ENCODE measurements at regions not wholly inside any gene's neighbourhood (a gene's known extent, or its start where the extent isn't known, plus 50 kb on each side); places are given as distances from the start of the nearest gene placed in this dataset.

DNA sequence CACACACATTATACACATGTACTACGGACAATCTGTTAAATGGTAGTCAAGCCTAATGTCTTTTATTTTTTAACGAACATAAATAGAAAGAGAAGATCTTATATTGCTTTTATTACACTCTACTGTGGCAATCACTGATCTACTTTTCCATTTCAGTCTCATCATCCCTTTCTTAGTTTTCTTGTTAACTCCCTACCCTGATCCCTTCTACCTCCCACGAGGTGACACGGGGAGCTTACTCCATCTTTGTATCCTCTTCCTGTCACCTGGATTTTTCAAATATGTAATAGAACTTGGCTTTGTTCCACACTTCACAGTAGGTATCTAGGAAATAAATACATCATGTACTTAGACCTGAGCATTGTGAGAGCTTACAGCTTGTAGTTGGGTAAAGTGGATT is 211.0 kb downstream of the PIK3R1 start:
- no CpG with 5 or more reads among the region's 4 CpGs for WGBS (ENCODE audit: insufficient coverage)
- Histone ChIP-seq H4K20me1 (ENCODE audit: control insufficient read depth, insufficient read depth, low read length, poor library complexity, severe bottlenecking) (no peaks in the 10 kb centered on the region), H3K4me1 (ENCODE audit: control insufficient read depth in 2 of 2, insufficient read depth in 2 of 2, low read length in 2 of 2) (no peaks in the 10 kb centered on the region), H3K27ac (ENCODE audit: low read length in 2 of 2) (no peak overlapping the region), H3K79me2 (ENCODE audit: control insufficient read depth, insufficient read depth, low read length) (no peaks in the 10 kb centered on the region), H3K27me3 (replicated peaks in 1 of 4; ENCODE audit: control extremely low read depth in 1 of 4, control insufficient read depth in 3 of 4, insufficient read depth in 4 of 4, low read length in 3 of 4) (no peaks in the 10 kb centered on the region), H2AFZ (ENCODE audit: insufficient read depth, low read depth, low read length, poor library complexity, severe bottlenecking) (no peak overlapping the region), H3K9ac (ENCODE audit: low read length) (no peak overlapping the region), H3K4me3 (ENCODE audit: control extremely low read depth in 1 of 5, extremely low read depth in 1 of 5, insufficient read depth in 1 of 5, low read depth in 2 of 5, low read length in 4 of 5) (no peak overlapping the region), H3K36me3 (replicated peaks in 1 of 2; ENCODE audit: control extremely low read depth in 1 of 2, control insufficient read depth in 1 of 2, extremely low read depth in 1 of 2, insufficient read depth in 2 of 2, low read length in 1 of 2) (no peaks in the 10 kb centered on the region), H3K4me2 (replicated peaks; ENCODE audit: low read depth, low read length, poor library complexity, severe bottlenecking) (no peak overlapping the region), H3K9me3 (ENCODE audit: control extremely low read depth in 1 of 3, control insufficient read depth in 2 of 3, insufficient read depth in 1 of 3, low read length in 2 of 3) (no peaks in the 10 kb centered on the region)
- ChIA-PET POLR2A (no interaction called here), CTCF (no interaction called here)
- ATAC-seq (ENCODE audit: low read depth) (no peak), DNase-seq (no peak)
- H3K27me3 Mint-ChIP-seq = no peaks in the 10 kb centered on the region
- peaks cover 6% of the 10 kb centered on the region for H3K4me1 Mint-ChIP-seq
- H3K9me3 Mint-ChIP-seq (ENCODE audit: insufficient read depth) = no peaks in the 10 kb centered on the region
- no peak for TF ChIP-seq EZH2 (IDR thresholded peaks at IDR 0.05; ENCODE audit: borderline replicate concordance, insufficient read depth, low read depth, low read length, poor library complexity, severe bottlenecking)
- TF ChIP-seq, protein P1, sequence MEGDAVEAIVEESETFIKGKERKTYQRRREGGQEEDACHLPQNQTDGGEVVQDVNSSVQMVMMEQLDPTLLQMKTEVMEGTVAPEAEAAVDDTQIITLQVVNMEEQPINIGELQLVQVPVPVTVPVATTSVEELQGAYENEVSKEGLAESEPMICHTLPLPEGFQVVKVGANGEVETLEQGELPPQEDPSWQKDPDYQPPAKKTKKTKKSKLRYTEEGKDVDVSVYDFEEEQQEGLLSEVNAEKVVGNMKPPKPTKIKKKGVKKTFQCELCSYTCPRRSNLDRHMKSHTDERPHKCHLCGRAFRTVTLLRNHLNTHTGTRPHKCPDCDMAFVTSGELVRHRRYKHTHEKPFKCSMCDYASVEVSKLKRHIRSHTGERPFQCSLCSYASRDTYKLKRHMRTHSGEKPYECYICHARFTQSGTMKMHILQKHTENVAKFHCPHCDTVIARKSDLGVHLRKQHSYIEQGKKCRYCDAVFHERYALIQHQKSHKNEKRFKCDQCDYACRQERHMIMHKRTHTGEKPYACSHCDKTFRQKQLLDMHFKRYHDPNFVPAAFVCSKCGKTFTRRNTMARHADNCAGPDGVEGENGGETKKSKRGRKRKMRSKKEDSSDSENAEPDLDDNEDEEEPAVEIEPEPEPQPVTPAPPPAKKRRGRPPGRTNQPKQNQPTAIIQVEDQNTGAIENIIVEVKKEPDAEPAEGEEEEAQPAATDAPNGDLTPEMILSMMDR (IDR thresholded peaks at IDR 0.05) = no peak
- intact Hi-C loops (cut with micrococcal nuclease) = no loop called here
- no peak overlapping the region for H3K27ac Mint-ChIP-seq
- no peak overlapping the region for H3K4me3 Mint-ChIP-seq

DNA sequence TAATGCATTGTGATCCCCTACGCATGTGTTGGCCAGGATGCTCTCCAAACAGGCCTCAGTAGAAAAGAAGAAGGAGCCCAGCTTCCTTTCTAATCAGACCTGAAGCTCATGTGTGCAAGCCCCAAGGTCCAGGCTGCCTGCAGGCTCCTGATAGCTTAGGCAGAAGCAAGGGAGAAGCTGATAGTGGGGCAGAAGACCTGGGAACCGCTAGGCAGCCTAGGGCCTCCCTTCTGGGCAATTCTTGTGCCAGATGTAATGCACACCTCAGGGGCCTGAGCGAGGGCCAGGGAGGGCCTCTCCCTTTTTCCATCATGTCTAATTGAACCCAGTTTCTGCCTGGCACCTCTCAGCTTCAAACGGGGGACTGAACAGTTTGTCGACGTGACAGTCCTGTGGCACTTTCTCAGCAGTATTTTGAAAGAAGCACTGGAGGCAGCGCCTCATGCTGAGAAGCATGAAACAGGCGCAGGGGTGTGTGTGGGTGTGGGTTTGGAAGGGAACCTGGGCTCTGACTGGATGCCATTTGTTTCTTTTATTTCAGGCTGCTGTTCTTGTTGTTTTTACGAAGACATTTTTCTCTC is 212.8 kb downstream of the PIK3R1 start:
- no peak for TF ChIP-seq EZH2 (IDR thresholded peaks at IDR 0.05; ENCODE audit: borderline replicate concordance, insufficient read depth, low read depth, low read length, poor library complexity, severe bottlenecking)
- TF ChIP-seq, protein P1 (IDR thresholded peaks at IDR 0.05) = no peak
- Mint-ChIP-seq H3K27ac (no peak overlapping the region), H3K27me3 (no peaks in the 10 kb centered on the region), H3K4me3 (no peak overlapping the region), H3K9me3 (ENCODE audit: insufficient read depth) (no peaks in the 10 kb centered on the region), H3K4me1 (peaks cover 12% of the 10 kb centered on the region)
- no peaks in the 10 kb centered on the region for H3K9me3 ChIP-seq (ENCODE audit: control extremely low read depth in 1 of 3, control insufficient read depth in 2 of 3, insufficient read depth in 1 of 3, low read length in 2 of 3)
- H3K27me3 ChIP-seq (replicated peaks in 1 of 4; ENCODE audit: control extremely low read depth in 1 of 4, control insufficient read depth in 3 of 4, insufficient read depth in 4 of 4, low read length in 3 of 4) = no peaks in the 10 kb centered on the region
- H3K36me3 ChIP-seq (replicated peaks in 1 of 2; ENCODE audit: control extremely low read depth in 1 of 2, control insufficient read depth in 1 of 2, extremely low read depth in 1 of 2, insufficient read depth in 2 of 2, low read length in 1 of 2) = no peaks in the 10 kb centered on the region
- no peak overlapping the region for H3K27ac ChIP-seq (ENCODE audit: low read length in 2 of 2)
- no peak overlapping the region for H3K9ac ChIP-seq (ENCODE audit: low read length)
- peaks cover under 1% of the 10 kb centered on the region in 2 donors for H3K4me1 ChIP-seq (ENCODE audit: control insufficient read depth in 2 of 2, insufficient read depth in 2 of 2, low read length in 2 of 2)
- DNase-seq (no peak), ATAC-seq (ENCODE audit: low read depth) (no peak)
- no peaks in the 10 kb centered on the region for H3K79me2 ChIP-seq (ENCODE audit: control insufficient read depth, insufficient read depth, low read length)
- WGBS (ENCODE audit: insufficient coverage) = 97% methylated on average over 9 of the region's 9 CpGs
- no peaks in the 10 kb centered on the region for H4K20me1 ChIP-seq (ENCODE audit: control insufficient read depth, insufficient read depth, low read length, poor library complexity, severe bottlenecking)
- intact Hi-C loops (cut with micrococcal nuclease) = no loop called here
- POLR2A ChIA-PET = no interaction called here
- CTCF ChIA-PET = no interaction called here
- no peak overlapping the region for H2AFZ ChIP-seq (ENCODE audit: insufficient read depth, low read depth, low read length, poor library complexity, severe bottlenecking)
- no peak overlapping the region for H3K4me3 ChIP-seq (ENCODE audit: control extremely low read depth in 1 of 5, extremely low read depth in 1 of 5, insufficient read depth in 1 of 5, low read depth in 2 of 5, low read length in 4 of 5)
- no peak overlapping the region for H3K4me2 ChIP-seq (replicated peaks; ENCODE audit: low read depth, low read length, poor library complexity, severe bottlenecking)
